Hematopoietic multipotent progenitor cell (in vitro differentiated cells): ENCODE measurements at regions not wholly inside any gene's neighbourhood (a gene's known extent, or its start where the extent isn't known, plus 50 kb on each side); places are given as distances from the start of the nearest gene placed in this dataset.
"Not testable (repeated sequence)": the region's sequence is repeated elsewhere in the genome, so short reads cannot be mapped to it uniquely, and the experiment has no call there.

Source experiments
- DNase-seq, 3 donors: peaks; one replicate each; pipeline ENCODE4 v3.0.0-alpha.2; 2011 to 2015; ENCODE audit warnings: low read depth in 2 of 3, low spot score in 2 of 3

DNA sequence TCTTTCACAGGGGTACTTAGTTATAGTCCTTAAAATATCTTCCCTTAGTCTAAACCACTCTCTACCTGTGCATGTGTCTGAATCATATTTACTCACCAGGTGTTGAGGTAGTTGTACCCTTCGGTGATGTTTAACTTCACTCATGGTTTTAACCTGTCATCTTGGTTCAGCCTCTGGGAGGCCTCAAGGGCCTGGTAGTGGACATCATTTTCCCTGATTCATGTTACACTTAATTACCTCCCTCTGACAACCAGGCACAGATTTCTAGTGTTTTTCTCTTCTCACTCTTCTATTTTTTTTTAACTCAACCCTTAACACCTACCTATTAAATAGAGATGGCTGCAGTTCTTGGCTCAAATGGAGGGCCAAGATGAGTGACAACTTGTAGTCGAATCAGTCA, 505.4 kb downstream of the TMEM114 start:
- no peak for DNase-seq

DNA sequence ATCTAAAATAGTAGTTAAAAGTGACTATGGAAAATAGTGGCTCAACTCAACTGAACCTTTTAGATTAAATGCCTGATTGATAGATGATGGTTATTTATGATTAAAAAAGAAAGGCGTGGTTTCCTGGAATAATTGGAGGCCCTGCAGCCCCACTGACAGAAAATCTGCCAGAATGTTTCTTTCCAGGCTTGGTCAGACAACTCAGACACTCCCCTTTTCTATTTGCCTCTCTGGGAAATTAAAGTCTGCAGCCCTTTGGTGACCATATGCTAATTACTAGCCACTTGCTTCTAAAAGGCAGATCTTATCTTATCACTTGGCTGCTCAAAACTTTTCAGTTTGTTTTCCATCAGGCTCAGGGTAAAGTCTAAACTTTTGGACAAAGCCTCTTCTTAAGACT, 506.0 kb downstream of the TMEM114 start:
- DNase-seq = no peak

DNA sequence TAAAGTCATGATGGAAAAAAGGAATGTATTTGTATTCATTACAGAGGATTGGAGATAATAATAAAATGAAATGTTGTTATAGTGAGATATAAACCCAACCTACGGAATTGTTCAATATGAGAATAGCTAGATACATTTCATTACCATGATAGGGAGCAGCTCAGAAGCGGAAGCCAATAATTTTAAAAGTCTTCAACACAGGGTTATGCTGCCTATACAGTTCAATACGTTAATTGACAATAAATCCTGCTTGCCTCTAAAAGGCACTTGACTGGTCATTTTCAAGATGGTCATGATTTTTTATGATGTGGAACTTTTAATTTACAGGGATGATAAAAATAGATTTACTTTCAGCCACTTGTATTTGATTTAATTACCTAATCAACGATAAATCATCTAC, 506.8 kb downstream of the TMEM114 start:
- DNase-seq = no peak

DNA sequence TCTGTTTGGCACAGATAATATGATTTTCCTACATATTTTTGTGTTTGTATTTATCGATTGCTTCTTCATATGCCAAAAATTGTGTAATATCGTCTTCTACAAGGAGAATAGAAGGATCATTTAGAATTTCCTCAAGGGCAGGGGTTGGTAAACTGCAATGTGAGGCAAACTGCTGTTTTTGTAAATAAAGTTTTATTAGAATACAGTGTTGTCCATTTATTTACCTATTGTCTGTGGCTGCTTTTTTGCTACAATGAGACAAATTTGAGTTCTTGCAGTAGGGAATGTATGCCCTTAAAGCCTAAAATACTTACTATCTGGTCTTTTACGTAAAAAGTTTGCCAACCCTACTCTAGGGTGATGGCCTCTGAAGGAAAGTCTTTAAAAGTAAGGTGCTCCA, 509.5 kb downstream of the TMEM114 start:
- DNase-seq = no peak

DNA sequence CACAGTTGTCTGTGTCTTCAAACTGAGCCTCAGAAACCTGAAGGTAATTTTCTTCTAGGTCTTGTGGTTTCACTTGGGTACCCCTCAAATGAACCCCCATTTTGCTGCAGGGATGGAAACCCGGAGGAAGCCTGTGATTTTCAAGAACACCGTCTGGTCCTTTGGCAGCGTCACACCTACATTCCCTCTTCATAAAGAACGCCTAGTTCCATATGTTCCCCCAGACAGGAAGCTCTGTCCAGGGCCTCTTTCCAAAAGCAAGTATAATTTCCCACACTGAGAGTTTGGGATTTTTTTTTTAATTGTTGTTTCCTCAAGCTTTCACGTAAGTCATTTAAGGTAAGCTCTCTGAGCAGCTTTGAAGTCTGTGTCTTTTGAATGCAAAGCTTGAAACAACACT, 515.0 kb downstream of the TMEM114 start:
- no peak for DNase-seq

DNA sequence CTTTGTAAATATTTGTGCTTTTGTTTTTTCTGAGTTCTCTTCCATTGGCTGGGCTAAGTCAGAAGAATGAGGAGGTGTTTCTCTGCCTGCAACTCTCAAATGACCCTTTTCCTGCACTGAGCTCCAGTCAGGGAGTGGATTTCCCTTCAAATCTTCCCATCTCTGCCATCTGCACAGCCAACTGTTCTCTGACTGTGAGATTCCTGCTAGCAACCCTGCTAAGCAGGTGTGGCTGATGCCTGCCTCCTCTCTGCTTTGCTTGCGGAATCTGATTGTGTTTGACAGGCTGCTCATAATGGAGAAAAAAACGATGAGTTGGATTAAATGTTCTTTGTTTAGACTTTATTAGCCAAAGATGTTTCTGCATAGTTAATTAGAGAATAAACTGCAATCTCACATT, 519.8 kb downstream of the TMEM114 start:
- DNase-seq = no peak

DNA sequence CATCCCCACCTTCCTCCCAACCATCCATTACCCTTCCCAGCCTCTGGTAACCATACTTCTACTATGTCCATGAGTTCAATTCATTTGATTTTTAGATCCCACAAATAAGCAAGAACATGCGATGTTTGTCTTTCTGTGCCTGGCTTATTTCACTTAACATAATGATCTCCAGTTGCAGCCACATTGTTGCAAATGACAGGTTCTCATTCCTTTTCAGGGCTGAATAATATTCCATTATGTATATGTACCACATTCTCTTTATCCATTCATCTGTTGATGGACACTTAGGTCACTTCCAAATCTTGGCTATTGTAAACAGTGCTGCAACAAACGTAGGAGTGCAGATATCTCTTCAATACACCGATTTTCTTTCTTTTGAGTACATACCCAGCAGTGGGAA, 522.1 kb downstream of the TMEM114 start:
- DNase-seq = not testable (repeated sequence)

DNA sequence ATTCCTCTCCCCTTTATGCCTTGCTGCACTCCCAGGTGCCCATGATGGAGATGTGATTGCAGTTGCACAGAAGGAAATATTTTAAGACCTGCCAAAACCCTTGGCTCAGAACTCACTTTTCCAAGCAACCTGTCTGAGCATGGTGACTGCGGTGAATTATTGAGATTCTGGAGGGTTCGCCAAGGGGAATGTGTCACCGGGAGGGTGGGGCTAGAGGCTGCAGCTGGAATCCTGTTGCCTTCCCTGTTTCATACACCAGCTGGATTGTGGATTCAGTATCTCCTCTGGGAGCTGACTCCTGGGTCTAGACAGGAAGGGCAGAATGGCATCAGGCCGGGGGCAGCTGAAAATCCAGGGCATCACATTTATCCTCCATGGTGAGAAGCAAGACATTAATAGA, 527.2 kb downstream of the TMEM114 start:
- no peak for DNase-seq

DNA sequence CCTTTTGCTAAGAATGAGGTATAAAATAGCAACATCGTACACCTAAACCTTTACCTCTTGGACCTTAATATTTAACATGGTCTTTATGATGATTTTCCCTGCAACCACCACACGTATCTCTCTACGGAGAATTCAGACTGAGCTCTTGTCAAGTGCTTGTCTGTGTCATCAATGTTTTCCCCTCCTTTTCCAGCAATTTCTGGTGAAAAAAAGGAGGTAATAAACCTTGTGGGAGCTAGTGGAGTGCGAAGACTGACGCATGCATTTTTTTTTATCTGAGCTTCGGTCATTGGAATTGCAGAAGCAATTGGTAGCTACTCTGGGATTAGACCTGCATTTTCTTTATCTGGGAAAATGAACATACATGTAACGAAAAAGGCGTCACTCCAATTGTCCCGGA, 527.6 kb downstream of the TMEM114 start:
- DNase-seq = no peak

DNA sequence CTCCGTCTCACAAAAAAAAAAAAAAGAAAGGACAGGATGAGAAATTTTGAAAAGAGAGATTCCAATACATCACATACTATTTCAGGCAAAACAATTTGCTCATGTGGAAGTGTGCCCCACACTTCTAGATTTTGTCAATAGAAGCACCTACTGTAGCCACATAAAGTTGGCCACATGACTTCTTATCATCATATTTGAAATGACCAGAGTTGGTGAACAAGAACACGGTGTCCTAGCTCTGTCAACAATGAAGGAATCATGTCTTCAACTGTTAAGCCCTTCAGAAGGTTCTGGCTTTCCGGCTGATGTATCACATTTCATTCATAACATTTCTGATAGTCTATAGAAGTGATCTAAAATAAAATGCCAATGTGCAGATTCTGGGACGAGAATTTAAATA, 534.5 kb downstream of the TMEM114 start:
- DNase-seq = no peak

DNA sequence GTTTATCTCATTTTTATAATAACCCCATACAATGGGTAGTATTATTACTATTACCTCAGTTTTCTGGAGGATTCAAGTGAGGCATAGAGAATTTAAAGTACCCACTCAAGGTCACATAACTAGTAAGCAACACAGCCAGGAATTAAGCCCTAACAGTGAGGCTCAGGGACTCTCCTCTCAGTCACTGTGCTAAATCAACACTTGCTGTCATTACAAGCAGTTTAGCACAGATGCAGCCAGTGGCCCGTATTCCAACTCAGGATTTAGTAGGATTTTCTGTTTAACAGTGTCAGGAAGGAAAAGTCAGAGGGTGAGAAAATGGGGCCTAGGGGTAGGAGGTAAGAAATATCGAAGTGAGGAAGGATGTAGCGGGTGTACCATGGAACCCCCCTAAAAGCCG, 536.9 kb downstream of the TMEM114 start:
- DNase-seq = no peak

DNA sequence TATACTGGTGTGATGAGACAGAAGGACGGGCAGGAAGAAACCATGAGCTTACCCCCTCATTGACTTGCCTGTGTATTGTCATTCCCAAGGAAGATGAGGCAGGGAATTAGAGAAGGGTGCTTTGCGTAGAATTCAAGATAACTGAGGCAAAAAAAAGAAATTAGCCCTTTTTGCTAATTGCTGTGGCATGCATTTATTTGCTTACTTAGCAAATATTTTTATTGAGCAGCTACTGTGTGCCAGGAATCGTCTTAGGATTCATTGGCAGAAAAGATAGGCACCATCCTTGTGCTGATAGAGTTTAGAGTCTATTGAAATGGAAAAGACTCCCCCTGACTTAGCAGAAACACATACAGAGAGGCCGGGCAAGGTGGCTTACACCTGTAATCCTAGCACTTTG, 541.9 kb downstream of the TMEM114 start:
- DNase-seq = no peak

DNA sequence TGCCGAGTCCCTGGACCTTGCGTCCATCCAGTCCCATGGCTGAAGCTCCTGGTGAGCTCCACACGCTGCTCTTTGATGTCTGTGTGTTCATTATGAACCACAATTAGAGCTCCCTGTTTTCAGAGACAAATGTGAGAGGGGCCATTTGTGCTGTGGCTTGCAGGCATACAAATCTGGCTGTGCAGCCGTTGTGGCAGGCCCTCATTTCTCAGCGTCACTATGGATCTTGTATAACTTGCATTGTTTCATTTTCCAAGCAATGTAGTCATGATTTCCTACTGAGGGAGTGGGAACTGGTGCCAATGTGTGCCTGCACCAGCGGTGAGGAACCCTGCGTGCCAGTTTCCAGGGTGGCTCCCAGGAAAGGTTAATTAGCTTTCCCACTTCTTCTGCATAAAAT, 542.6 kb downstream of the TMEM114 start:
- no peak for DNase-seq

DNA sequence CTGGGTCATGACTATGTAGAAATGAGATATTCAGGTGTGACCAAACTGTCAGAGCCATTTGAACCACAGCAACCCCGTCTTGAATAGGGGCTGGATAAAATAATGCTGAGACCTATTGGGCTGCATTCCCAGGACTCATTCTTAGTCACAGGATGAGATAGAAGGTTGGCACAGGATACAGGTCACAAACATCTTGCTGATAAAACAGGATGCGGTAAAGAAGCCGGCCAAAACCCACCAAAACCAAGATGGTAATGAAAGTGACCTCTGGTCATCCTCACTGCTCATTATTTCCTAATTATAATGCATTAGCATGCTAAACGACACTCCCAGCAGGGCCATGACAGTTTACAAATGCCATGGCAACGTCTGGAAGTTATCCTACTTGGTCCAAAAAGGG, 545.5 kb downstream of the TMEM114 start:
- DNase-seq = no peak

DNA sequence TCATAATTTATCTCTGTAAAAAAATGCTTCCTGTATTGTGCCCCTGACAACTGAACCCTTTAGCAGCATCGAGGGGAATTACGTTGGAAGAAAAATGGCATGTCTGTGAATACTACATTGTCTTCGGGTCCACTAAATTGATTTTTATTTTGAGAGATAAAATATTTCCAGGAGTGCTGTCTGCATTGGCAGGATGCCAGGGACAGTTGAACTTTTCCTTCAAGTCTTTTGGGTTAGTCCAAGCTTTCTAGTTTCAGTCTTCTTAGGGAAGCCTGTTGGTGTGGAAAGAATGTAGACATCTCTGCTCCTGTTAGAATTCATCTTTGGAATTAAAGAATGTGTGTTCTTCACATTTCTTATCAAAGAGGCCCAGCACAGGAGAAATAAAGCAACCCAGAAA, 557.9 kb downstream of the TMEM114 start:
- DNase-seq = no peak

DNA sequence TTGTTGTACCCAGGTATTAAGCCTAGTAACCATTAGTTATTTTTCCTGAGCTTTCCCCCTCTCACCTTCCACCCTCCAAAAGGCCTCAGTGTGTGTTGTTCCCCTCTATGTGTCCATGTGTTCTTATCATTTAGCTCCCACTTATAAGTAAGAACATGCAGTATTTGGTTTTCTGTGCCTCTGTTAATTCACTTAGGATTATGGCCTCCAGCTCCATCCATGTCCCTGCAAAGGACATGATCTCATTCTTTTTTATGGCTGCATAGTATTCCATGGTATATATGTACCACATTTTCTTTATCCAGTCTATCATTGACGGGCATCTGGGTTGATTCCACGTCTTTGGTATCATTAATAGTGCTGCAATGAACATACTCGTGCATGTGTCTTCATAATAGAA, 560.3 kb downstream of the TMEM114 start:
- not testable (repeated sequence) for DNase-seq

DNA sequence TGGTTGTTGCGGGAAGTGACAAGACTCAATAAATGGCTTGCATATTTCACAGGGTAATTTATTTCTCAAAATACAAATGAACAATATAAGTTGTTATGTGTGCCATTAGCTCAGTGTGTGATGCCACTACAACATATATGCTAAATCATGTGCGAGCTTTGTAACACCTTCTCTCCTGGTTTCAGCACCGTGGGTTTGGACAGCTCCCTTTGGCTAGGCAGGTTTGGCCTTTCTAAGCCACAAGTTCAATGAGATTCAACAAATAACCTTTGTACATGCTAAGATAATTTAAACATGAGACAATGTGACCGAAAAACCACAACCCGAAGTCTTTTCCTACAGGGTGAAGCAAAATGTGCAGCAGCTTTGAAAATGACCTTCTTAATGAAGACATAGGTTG, 563.9 kb downstream of the TMEM114 start:
- peak in 1 of 3 donors; percentile 18 for DNase-seq

DNA sequence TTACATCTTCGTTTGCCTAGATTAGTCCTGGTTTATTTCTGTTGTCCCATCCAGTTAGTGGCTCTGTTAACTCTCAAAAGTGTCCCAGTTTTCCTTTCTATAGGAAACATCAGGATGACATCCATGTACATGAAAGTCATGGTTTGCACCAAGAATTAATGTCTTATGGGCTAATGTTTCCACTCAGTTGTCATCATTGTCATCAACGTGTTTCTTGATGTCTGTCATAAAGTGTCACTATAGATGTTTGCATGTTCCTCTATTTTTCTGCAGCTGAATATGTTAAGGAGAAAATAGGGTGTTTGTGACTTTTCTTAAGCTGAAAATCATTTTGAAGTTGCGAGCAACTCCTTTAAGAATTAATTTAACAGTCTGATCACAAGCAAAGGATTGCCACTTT, 567.0 kb downstream of the TMEM114 start:
- DNase-seq = no peak

DNA sequence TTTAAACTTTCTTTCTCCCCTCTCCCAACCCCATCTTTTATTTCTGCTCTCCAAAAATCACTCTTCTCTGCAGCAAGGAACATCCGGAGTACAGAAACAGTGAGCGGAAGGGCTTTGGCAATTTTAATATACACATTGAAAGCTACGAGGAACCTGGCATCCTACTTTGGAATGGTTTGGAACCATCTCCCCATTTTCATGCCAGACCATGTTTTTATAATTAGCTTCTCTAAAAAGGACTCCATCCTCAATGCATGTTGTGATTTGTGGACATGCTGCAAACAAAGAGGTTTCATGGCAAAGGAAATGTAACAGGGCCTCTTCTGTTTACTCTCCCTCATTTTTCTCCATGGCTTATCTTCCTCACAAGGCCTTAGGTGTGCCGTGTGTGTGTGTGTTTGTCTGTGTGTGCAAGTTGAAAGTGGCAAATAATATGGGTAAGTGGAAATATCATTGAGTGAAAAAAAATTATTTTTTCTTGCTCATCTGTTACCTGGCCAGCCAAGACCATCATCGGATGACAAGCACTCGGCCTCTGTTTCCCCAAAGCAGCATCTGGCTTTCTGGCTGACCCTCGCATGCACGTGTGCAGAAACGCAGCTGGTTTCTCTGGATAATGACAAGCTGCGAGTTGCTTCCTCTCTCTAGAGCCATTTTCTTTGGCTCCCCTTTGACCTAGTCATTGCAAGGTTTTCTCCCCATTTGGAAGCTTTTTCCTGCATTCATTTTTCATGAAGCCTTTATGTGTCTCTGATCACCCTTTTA, 585.0 kb downstream of the TMEM114 start:
- DNase-seq = no peak

DNA sequence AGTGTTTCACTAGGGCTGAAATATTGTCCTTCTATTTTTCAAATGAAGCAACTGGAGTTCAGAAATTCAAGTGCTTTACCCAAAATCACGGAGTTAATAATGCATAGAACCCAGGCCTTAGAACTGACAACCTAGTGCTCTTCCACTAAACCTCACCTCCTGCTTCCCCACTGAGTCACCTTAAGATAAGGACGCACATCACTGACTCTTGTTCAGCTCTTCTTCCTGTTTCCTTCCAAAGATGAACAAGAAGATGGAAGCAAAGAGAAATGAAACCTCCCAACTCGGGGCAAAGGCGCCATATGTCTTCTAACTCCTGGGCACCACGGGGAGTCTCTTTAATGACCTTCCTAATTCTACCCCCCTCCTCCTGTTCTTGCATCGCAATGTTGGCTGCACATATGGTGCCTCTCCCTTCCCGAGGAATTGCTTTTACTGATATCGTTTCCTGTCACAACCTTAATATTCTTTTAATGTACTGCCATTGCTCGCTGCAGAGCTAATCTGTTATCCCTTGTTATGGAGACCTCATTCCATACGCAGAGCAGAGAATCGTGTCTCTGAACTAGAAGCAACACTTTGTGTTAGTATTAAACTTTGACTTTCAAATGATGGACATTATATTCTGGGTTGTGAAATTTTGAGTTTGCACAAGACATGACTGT, 591.4 kb downstream of the TMEM114 start:
- DNase-seq = no peak

DNA sequence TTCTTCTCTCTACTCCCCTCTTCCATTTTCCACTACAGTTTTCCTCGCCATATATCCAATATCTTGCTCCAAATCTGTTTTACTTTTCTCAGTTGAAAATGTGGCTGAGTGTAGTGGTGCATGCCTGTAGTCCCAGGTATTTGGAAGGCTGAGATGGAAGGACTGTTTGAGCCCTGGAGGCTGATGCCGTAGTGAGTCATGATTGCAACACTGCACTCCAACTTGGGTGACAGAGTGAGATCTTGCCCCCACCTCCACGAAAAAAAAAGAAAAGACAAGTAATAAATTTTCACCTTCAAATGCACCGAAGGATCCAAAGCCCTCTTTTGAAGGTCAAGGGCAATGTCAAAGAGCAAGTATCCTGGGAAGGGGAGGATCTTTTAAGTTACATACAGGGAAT, 592.3 kb downstream of the TMEM114 start:
- DNase-seq = no peak

DNA sequence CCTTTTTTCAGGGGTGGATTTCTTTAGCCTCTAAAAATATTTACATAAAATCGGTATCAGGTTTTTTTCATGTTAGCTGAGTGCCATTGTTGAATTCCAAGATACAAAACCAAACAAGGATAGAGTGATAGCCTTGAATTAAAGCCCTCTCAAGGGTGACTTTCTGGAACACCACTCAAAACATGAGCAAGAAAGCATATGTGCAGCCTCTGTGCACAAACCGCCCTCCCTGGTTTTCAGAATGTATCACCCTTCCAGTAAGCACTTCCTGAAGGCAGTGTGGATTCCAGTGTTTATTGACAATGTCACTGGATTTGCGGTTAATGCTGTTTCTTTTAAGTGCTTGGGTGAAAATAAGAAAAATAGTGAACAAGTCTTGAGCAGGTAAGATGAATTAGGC, 597.7 kb downstream of the TMEM114 start:
- DNase-seq = no peak
